ENCODE measurements at regions not wholly inside any gene's neighbourhood (a gene's known extent, or its start where the extent isn't known, plus 50 kb on each side); places are given as distances from the start of the nearest gene placed in this dataset.

- no peak for TF ChIP-seq ERF (CRISPR knock-in tag; IDR thresholded peaks at IDR 0.05)
- no peak for TF ChIP-seq CTCF (CRISPR knock-in tag; IDR thresholded peaks at IDR 0.05)
- TF ChIP-seq CC2D1A (CRISPR knock-in tag; IDR thresholded peaks at IDR 0.05) = no peak
- no peak for TF ChIP-seq ZNF776 (CRISPR knock-in tag; IDR thresholded peaks at IDR 0.05)
- TF ChIP-seq MED1 (CRISPR knock-in tag; IDR thresholded peaks at IDR 0.05) = no peak
- TF ChIP-seq ZNF839 (CRISPR knock-in tag; IDR thresholded peaks at IDR 0.05; ENCODE audit: borderline replicate concordance) = no peak
- TF ChIP-seq ZNF572 (CRISPR knock-in tag; IDR thresholded peaks at IDR 0.05) = no peak
- TF ChIP-seq TCF7L2 (IDR thresholded peaks at IDR 0.05; ENCODE audit: low read depth, low read length) = no peak
- no peak for TF ChIP-seq NFYC (CRISPR knock-in tag; IDR thresholded peaks at IDR 0.05)
- no peak for TF ChIP-seq NFRKB (IDR thresholded peaks at IDR 0.05)
These were observed 81.2 kb upstream of the NAA35 start for GRCh38 chr9:85859765-85860164.
